Peyer's patch (tissue), 4 donors: ENCODE measurements at regions not wholly inside any gene's neighbourhood (a gene's known extent, or its start where the extent isn't known, plus 50 kb on each side); places are given as distances from the start of the nearest gene placed in this dataset.
"Not testable (repeated sequence)": the region's sequence is repeated elsewhere in the genome, so short reads cannot be mapped to it uniquely, and the experiment has no call there.

Experiments
- CTCF ChIP-seq, 6 experiments: fragments of 450-650 bp in 4 of 6; fragments of 200-600 bp in 2 of 6; sonication (generic) in 1 of 6; IDR thresholded peaks; one replicate each; pipeline ENCODE4 v1.5.1; 2017 to 2019; ENCODE audit warnings: antibody characterized with exemption in 6 of 6, mild to moderate bottlenecking in 3 of 6, moderate library complexity in 1 of 6
- POLR2A ChIP-seq, 2 donors: fragments of 450-650 bp; IDR thresholded peaks; one replicate each; pipeline ENCODE4 v1.5.1; 2017; ENCODE audit warnings: antibody characterized with exemption in 2 of 2, mild to moderate bottlenecking in 2 of 2, moderate library complexity in 2 of 2

- TF ChIP-seq POLR2A, CTCF (IDR thresholded peaks at IDR 0.05): not testable (repeated sequence)
Measured at GRCh38 chr7:118956285-118956684, 731.8 kb downstream of the ANKRD7 start.
